ENCODE measurements at regions not wholly inside any gene's neighbourhood (a gene's known extent, or its start where the extent isn't known, plus 50 kb on each side); places are given as distances from the start of the nearest gene placed in this dataset.

GRCh38 chr7:156019308-156019707 is 207.0 kb upstream of the SHH start (continued):
- TF ChIP-seq ZNF462 (CRISPR knock-in tag; IDR thresholded peaks at IDR 0.05) = no peak

- no peak for ATAC-seq
- Histone ChIP-seq H3K36me3 (ENCODE audit: insufficient read depth) (no peaks in the 10 kb centered on the region), H3K4me1 (ENCODE audit: insufficient read depth) (no peaks in the 10 kb centered on the region), H3K27ac (ENCODE audit: low read depth) (no peak overlapping the region), H3K27me3 (ENCODE audit: insufficient read depth) (no peaks in the 10 kb centered on the region), H3F3A (replicated peaks; ENCODE audit: low read depth) (no peaks in the 10 kb centered on the region), H4K20me1 (replicated peaks; ENCODE audit: insufficient read depth) (no peaks in the 10 kb centered on the region), H3K4me2 (no peak overlapping the region), H3K79me2 (replicated peaks; ENCODE audit: insufficient read depth) (no peaks in the 10 kb centered on the region), H3K4me3 (no peak overlapping the region), H3K9me2 (ENCODE audit: insufficient read depth) (no peaks in the 10 kb centered on the region), H2AFZ (no peak overlapping the region)
- Mint-ChIP-seq H3K36me3 (ENCODE audit: low read depth) (no peaks in the 10 kb centered on the region), H3K4me1 (peaks cover 6% of the 10 kb centered on the region; the same call in 2 of the 3 replicates), H3K27ac (no peak overlapping the region), H3K27me3 (ENCODE audit: insufficient read depth, low read depth, poor library complexity) (peaks cover 2% of the 10 kb centered on the region), H3K4me3 (no peak overlapping the region), H3K9me3 (no peaks in the 10 kb centered on the region; the same call in 1 of the 3 replicates)
- no peak for DNase-seq (ENCODE audit: low spot score)
- TF ChIP-seq CREB1 (CRISPR knock-in tag; IDR thresholded peaks at IDR 0.05; ENCODE audit: low read depth) = no peak
- TF ChIP-seq ETS1 (IDR thresholded peaks at IDR 0.05) = no peak
- no peak for TF ChIP-seq ZNF462 (CRISPR knock-in tag; IDR thresholded peaks at IDR 0.05)
- no peak for TF ChIP-seq CTCF (conservative IDR thresholded peaks at IDR 0.05; ENCODE audit: low read depth in 2 of 2)
Measured at GRCh38 chr7:156017916-156018700, 205.8 kb upstream of the SHH start.

Data from GM23338 (cell line).